HG02642 (cell line): ENCODE measurements at regions not wholly inside any gene's neighbourhood (a gene's known extent, or its start where the extent isn't known, plus 50 kb on each side); places are given as distances from the start of the nearest gene placed in this dataset.
"Not testable (repeated sequence)": the region's sequence is repeated elsewhere in the genome, so short reads cannot be mapped to it uniquely, and the experiment has no call there.

Experiments
- ATAC-seq: cut with Tn5 transposase; IDR thresholded peaks from one replicate; pipeline ENCODE4 v1.9.1; 2021; ENCODE audit warnings: mild to moderate bottlenecking; ENCODE audit not compliant: unreplicated experiment, poor library complexity

DNA sequence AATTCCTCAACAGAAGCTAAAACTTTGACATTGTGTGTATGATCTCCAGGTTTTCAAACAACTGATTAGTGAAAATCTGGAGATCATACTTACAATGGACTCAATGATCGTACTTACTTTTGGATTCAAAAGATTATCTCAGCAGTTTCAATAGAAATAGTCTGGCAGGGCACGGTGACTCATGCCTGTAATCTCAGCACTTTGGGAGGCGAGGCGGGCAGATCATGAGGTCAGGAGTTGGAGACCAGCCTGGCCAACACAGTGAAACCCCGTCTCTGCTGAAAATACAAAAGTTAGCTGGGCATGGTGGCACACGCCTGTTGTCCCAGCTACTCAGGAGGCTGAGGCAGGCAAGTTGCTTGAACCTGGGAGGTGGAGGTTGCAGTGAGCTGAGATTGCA, 161.3 kb upstream of the MSX2 start:
- ATAC-seq, result not testable (repeated sequence)

GRCh38 chr5:174563899-174564298, 160.5 kb upstream of the MSX2 start:
- no peak for ATAC-seq

- ATAC-seq, result no peak
Observed at GRCh38 chr5:174567506-174568141, 156.8 kb upstream of the MSX2 start.

GRCh38 chr5:174570662-174571061, 153.7 kb upstream of the MSX2 start:
- no peak for ATAC-seq

DNA sequence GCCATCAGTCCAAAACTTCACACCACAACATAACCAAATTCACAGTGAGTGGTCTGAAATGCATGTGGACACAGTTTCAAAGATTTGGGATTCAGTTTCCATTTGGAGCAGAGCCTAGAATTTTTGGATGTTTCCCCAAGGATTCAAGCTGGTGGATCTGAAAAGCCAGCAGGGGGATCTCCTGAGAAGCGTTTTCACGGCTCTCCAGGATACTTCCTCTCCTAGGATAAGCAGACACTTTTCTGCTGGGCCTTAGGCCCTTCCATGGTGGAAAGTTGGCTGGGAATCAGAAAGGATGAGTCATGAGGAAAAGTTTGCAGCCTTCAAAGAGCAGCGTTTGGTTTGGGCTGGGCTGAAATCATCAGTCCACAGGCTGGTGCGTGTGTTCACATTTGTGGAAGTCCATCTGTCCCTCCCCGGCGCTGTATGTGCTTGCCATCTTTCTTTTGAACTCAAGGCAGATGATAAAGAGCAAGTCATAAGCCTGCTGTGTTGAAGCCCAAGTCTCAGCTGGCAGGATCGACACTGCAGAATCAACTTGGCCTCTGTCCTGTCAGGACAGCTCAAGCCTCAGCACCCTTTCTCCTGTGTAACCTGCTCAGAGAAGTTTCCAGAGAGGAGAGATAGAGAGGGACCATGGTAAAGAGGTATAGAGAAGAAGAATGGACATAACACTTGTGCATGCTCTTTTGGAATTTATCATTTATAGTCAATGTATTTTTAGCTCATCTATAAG, 152.6 kb upstream of the MSX2 start:
- no peak for ATAC-seq

DNA sequence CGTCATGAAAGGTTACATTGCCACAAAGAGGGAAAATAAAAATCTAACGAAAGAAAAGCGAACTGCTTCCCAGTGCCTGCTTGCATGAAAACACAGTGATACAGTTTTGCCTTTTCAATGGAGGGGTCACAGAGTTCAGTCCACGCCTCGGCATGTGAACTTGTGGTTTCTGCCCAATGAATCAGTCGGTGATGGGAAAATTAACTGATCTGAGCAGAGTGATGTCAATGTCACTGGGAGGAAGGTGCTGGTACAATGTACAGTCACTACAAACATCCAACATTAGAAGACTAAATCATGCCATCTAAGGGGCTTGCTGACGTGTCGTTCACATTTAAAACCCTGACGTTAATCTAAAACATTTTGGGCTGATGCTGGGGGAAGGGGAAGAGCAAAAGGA, 151.8 kb upstream of the MSX2 start:
- ATAC-seq, result no peak

DNA sequence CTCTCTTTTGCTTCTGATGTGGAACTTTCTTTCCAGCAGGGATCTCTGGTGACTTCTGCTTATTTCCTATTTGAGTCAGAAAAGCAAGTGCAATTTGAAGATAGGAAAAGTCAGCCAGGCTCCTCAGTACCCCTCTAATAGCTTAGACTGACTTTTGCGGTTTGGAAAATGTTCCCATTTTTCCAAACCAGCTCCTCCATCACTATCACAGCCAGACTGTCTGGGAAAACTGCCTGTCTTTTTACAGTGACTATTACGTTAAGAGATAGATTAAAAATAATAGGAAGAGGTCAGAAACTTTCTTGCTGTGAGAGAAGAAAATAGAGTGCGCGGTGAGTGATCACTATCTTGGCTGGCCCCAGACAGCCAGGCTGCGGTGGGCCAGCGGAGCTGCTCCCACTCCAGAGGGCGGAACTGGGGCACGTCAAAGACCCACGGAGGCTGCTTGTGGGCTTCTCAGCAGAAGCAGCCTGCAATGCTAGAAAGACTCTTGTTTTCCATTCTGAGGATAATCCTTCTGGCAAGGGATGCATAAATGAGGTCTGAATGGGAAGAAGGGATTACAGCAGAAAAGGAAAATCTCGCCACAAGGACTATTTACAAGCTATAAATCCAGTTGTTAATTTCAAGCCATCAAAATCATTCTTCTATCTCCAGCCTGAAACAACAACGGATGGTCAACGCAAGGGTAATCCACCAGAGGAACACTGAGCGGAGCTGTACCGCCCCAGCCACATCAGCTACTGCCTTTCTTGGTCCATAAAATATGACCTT, 151.0 kb upstream of the MSX2 start:
- ATAC-seq, result no peak

GRCh38 chr5:174575043-174575442, 149.3 kb upstream of the MSX2 start:
- ATAC-seq, result no peak

DNA sequence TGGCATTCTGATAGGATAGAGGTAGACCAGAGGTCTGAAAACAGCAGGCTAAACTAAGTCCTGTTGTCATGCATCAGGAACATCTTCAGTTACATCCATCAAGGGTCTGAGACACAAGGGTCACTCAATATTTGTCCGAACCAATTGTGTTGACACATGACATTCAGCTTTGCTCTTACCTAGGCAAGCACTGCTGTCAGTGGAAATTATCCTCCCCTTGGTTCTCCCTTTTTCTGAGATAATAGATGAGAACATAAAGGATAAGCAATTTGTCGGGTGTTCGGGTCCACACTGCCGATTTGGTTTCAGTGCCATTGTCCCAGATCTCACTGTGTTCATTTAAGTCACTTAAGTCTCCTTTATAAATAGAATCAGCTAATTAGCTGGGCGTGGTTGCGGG, 148.3 kb upstream of the MSX2 start:
- ATAC-seq, result no peak

DNA sequence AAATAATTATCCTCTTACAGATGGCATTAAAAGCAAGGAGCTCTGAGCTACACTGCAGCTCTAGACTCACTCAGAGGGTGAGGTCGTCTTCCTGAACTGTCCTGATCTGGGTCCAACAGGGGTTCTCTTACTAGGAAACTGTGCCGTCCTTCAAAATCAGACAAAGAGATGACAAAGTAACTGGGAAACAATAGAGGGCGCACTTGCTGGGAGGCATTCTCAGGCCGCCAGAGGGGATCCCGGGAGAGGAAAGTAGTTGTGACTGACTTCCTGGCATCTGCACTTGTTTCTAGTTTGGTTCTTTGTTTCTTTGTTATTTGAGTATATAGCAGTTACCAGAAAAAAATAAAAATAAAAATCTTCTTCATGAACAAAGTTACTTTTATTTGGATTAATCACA, 142.9 kb upstream of the MSX2 start:
- ATAC-seq, result no peak

DNA sequence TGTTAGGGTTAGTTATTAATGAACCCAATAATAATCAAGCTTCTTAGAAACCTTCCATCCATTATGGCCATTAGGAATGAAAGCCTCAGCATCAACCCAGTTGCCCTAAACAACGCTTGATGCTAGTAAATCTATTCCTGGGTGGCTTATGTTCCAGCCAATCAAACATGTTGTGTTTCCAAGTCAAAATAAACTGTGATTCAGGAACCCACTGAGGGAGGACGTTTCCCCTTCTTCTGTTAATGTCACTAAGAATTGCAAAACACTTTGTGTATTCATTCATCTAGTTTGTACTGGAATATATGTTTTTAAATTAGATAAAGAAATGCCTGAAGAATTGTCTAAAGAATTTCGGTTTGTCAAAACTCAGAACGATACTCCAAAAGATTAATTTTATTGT, 142.5 kb upstream of the MSX2 start:
- ATAC-seq, result no peak

- no peak for ATAC-seq
Observed at GRCh38 chr5:174583071-174583470, 141.3 kb upstream of the MSX2 start.

- no peak for ATAC-seq
Observed at GRCh38 chr5:174585472-174585871, 138.9 kb upstream of the MSX2 start.

DNA sequence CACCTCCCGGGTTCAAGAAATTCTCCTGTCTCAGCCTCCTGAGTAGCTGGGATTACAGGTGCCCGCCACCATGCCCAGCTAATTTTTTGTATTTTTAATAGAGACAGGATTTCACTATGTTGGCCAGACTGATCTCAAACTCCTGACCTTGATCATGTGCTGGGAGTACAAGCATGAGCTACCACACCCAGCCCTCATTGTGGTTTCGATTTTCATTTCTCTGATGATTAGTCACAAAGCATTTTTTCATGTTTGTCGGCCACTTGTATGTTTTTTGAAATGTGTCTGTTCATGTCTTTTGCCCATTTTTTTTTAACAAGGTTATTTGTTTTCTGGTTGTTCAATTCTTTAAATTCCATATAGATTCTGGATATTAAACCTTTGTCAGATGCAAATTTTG, 138.2 kb upstream of the MSX2 start:
- not testable (repeated sequence) for ATAC-seq

GRCh38 chr5:174589011-174589410, 135.4 kb upstream of the MSX2 start:
- no peak for ATAC-seq

GRCh38 chr5:174589599-174589998, 134.8 kb upstream of the MSX2 start:
- no peak for ATAC-seq

- no peak for ATAC-seq
Observed at GRCh38 chr5:174590820-174591219, 133.6 kb upstream of the MSX2 start.

DNA sequence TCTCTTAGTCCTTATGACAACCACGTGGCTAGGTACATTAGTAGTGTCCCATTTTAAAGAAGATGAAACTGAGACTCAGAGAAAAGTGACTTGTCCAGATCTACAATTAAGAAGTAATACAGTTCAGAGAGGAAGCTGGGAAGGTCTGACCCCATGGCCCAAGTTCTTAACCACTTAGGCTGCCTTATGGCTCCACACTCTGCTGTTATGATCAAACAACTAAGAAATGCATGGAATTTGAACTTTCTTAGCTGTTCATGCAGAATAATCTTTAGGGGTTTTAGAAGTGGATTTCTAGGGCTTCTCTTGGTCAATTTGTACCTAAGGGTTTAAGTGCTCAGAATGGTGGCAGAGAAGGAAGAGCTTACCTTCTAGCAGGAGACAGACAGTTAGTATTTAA, 128.0 kb upstream of the MSX2 start:
- no peak for ATAC-seq

DNA sequence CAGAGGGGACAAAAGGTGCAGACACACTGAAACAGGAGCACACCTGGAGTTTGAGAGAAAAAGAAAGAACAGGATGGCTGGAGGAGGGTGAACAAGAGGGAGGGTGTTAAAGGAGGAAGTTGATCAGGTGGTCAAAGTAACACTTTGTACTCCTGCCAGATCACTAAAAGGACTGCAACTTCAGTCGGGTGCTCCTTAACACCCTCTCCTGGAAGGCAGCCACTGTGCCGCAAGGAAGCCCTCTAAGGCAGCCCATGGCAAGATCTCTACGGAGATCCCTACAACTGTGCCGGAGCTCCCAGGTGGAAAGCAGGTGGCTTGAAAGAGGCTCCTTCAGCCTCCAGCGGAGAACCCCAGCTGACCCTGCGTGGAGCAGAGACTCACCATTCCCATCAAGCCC, 124.4 kb upstream of the MSX2 start:
- no peak for ATAC-seq

GRCh38 chr5:174601946-174602345, 122.4 kb upstream of the MSX2 start:
- ATAC-seq, result no peak

DNA sequence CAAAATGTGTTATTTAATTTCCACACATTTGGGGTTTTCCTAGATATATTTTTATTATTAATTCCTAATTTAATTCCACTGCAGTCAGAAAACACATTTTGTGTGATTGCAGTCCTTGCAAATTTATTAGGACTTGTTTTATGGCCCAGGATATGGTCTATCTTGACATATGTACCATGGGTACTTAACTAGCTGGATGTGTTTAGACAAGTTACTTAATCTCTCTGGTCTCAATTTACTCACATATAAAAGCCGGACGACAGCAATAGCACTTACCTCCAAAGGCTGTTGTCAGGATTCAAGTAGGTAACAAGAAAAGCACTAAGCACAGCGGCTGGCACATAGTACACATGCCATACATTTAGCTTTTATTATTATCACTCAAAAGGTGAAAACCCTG, 118.2 kb upstream of the MSX2 start:
- ATAC-seq, result no peak
